HPDE6-E6E7 (cell line): ENCODE measurements at regions not wholly inside any gene's neighbourhood (a gene's known extent, or its start where the extent isn't known, plus 50 kb on each side); places are given as distances from the start of the nearest gene placed in this dataset.

Experiments
- DNase-seq: peaks from one replicate; pipeline ENCODE4 v3.0.0; 2011; ENCODE audit warnings: missing footprints; ENCODE audit errors: extremely low spot score

GRCh38 chr4:89427782-89428181 is 120.2 kb upstream of the GPRIN3 start:
- no peak for DNase-seq

- DNase-seq, result no peak
Observed at GRCh38 chr4:89425023-89425422, 117.4 kb upstream of the GPRIN3 start.

DNA sequence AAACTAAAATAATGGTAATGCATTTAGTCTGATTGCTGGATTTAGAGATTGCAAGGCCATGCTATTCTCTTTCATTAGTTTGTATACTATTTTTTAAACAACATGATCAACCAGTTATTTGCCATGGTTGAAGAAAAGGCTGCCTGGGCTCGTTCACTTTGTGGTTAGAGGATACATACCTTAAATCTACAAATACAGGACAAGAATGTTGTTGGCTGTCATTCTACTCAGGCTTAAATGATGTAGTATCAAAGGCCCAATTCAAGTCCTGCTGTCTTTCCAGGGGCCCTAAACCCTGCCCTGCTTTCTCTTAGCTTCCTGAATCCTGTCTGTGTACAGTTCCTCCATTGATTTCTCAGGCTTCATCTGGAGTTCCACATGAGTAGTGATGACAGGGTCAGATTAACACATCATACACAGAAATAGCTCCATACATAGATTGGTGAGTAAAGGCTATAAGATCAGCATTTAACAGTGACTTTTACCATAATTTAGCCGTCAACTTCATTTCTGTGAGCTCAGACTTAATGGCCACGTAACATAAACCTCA is 114.9 kb upstream of the GPRIN3 start:
- no peak for DNase-seq

- DNase-seq, result no peak
Observed at GRCh38 chr4:89420507-89420906, 112.9 kb upstream of the GPRIN3 start.

DNA sequence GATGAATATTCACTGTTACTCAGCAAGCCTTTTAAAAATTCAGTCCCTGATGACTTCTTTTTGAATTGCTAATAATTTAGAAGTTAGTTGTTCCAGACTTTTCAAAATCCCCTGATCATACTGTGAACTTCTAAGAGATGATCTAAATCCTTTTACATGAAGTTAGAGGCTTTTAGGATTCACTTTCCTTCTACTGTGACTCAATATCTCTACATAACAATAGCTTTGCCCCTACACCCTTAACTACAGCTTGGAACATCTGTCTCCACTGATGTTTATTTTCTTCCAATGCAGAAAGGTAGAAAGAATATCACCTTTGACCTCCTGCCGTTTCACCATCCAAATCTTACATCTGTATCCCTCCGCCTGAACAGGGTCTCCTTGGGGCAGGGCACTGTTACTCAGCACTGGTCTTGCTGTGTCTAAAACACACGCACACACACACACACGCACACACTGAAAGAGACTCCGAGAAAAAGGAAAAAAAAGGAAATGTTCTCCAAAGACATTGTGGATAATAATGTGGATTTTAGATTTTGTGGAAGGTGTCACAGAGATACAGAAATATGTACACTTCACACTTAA is 111.6 kb upstream of the GPRIN3 start:
- no peak for DNase-seq

DNA sequence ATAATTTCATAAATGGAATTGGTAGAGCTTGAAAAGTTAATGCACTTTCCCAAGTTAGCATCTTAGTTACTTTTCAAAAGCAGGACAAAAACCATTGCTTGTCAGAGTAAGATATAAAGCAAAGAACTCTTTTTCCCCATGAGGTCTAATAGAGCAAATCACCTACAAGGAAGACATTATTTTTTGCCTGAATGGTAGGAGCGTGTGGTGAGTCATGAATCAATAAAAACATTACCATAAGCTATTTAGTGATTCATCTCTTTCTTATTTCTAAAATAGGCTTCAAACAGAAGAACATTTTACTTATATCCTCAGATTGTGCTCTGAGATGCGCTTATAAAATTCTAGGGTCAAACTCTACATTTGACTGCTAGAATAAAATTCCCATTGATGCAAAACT is 109.4 kb upstream of the GPRIN3 start:
- no peak for DNase-seq

- DNase-seq, result no peak
Observed at GRCh38 chr4:89413518-89413917, 105.9 kb upstream of the GPRIN3 start.

DNA sequence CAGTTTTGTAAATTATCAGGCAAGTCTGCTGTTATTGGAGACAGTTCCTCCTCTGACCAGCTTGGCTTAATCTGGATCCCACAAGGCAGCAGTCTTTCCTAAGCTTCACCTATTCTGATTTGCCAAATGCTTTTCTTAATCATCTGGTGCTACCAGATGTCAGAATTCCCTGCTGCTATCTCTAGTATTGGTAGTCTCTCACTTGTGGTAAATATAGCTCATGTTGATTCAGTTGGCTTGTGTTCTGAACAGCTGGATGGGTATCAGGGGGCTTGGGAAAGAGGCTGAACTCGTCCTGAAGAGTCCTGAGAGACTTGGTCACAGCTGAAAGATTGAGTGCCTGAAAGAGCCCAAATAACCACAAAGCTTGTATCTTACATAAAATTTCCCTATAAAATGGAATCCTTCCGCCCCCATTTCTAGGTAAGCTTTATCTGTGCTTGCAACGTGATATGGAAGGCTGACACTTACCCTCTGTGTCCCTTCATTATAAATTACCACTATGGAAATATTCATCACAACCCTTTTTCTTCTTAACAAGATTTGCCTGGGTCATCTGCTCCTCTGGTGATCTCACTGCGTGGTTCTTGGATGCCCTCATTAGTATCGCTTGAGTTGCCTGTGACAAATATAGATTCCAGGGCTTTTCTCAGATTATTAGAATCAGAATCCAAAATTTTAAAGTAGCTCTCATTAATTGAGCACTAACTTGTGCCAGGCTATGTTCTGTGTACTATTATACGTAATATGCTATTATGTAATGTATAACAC is 104.1 kb upstream of the GPRIN3 start:
- DNase-seq, result no peak

- no peak for DNase-seq
Observed at GRCh38 chr4:89410687-89411086, 103.1 kb upstream of the GPRIN3 start.

DNA sequence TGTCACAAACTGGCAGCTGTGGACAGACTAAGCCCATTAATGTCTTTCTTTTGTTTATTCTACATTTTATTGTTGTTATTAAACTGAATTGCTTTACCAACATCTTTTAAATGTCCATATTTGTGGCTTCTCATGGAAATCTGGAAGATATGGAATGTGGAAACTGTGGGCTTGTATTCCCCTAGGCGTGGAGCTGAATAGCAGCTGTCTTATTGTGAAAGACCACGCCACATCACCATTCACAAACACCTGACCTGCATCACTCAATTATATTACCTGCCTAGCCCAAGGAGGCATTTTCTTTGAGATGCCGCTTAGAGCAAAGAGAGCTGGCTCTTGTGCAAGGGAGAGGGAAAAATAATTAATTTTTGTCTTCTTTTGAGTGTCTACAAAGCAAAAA is 96.9 kb upstream of the GPRIN3 start:
- no peak for DNase-seq

DNA sequence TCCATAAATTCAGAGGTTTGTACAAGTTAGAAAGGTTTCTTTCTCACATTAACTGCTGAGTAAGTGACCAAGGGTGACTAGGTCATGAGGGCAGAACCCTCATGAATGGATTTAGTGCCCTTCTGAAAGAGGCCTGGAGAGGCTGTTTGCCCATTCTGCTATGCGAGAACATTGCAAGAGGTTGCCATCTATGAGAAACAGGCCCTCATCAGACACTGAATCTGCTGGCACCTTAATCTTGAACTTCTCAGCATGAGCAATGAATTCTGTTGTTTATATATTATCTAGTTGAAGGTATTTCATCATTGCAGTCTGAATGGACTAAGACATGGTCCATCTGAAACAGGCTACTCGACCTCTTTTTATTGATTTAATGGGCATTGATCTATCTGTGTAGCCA is 96.2 kb upstream of the GPRIN3 start:
- DNase-seq, result no peak

DNA sequence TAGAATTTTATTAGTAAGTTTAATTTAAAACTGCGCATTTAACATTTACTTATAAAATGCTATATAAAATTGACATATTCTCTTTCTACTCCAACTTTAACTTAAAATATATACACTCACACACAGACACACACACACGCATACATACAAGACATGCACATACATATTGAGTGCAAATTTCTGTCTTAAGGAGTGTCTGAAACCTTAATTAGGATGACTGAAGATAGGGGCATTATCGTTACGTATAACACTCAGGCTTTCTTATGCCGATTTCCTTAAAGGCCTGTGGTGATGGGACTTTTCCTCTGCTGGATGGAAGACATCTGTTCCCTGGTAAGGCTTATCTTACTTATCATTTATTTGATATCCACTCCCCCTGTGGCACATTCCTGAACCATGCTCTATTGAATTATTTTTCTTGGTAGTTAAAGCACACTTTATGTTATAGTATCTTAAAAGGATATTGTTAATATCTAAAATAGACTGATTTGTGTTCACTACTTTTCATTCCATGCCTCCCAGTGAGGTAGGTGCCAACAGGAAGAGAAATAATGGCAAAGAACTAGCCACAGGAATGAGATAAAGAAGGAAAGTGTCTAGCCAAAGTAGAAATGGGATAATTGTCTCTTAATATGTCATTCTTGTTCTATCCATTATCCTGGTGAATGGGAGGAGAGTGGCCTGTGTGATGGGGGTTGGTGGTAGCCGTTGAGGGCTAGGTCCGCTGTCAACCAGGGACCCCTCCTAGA is 92.9 kb upstream of the GPRIN3 start:
- DNase-seq, result no peak

GRCh38 chr4:89398644-89399043 is 91.0 kb upstream of the GPRIN3 start:
- DNase-seq, result no peak

DNA sequence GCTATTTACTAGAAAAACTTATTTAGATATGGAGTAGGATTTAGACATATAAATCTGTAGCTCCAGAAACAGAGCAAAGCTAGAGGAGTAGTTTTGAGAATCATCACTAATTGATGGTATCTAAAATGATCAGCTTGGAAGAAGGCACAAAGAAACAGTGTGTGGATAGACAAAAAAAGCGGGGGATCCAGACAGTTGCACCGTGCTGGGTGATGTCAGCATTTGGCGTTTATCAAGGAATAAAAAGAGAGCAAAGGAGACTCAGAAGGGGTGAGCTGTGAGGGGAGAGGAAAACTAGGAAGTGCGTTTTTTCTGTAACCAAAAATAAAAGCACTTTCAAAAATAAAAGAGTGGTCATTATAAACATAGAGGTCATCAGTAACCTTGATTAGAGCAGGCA is 90.5 kb upstream of the GPRIN3 start:
- DNase-seq, result no peak

DNA sequence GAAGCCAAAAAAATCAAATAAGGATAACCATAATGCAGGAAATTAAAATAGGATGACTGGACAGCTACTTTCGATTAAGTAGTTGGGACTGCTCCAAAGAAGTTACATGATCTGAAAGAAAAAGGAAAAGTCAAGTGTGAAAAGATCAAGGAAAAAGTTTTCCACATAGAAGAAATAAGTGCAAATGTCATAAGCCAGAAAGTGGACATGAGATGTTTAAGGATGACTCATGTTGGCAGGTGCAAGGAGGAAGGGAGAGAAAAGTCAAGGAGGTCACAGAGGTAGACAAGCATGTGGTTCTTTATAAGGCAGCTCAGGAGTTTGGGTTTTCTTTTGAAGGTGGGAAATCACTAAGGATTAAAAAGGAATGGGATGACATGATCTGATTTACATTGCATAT is 89.8 kb upstream of the GPRIN3 start:
- no peak for DNase-seq

DNA sequence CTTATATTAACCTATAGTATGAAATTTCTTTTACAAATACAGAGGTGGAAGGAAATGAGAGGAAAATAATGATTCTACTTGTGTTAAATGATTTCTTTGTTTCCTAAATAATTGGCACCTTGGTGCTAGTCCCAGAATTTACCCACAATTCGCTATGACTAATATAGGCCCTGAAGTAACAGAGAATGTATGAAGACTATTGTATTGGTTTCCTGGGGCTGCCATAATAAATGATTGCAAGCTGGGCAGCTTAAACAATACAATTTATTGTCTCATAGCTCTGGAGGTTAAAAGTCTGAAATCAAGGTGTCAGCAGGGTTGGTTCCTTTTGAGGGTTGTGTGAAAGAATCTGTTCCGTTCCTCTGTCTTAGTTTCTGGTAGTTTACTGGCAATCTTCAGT is 74.8 kb upstream of the GPRIN3 start:
- DNase-seq, result no peak

- DNase-seq, result no peak
Observed at GRCh38 chr4:89380980-89381379, 73.4 kb upstream of the GPRIN3 start.

GRCh38 chr4:89379511-89380044 is 72.0 kb upstream of the GPRIN3 start:
- DNase-seq, result no peak

DNA sequence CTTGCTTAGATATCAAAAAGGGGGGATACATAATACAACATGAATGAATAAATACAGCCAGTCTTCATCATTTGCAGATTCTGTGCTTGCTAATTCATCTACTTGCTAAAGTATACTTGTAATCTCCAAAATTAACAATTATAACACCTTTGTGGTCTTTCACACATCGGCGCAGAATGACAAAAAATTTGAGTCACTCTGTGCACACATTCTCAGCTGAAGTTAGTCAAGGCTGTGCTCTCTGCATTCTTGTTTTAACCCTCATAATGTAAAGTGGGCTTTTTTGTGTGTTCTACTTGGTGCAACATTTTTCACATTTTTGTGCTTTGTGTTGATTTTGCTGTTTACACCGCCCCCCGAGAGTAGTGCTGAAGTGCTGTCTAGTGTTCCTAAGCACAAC is 65.8 kb upstream of the GPRIN3 start:
- DNase-seq, result no peak

GRCh38 chr4:89371614-89372013 is 64.0 kb upstream of the GPRIN3 start:
- no peak for DNase-seq

GRCh38 chr4:89369581-89369980 is 62.0 kb upstream of the GPRIN3 start:
- no peak for DNase-seq

DNA sequence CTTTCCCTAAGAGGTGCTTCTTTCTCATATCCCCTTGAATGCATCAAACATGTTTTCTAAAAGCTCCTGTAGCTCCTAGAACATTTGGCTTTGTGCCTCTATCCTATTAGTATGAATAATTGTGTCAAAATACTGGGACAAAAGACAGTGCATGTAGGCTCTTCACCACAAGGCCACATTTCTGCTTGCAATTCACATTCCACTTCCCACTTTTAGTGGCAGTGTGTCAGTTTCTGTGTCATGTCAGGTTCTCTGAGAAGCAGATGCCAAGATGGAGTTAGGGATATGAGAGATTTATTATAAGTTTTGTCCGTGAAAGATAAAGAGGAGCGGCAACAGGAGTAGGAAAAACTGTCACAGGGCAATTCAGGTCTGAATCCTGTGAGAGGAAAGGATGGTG is 61.3 kb upstream of the GPRIN3 start:
- no peak for DNase-seq

DNA sequence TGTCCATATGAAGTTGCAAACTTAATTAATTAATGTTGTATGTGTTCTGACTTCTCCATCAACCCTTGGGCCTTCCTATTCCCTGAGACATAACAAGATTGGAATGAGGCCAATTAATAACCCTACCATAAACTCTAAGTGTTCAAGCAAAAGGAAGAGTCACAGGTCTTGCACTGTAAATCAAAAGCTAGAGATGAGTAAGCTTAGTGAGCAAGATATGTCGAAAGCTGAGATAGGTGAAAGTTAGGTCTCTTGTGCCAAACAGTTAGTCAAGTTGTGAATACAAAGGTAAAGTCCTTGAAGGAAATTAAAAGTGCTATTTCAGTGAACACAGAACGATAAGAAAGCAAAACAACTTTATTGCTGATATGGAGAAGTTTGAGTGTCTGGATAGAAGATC is 58.2 kb upstream of the GPRIN3 start:
- DNase-seq, result no peak
